NB4 (cell line): ENCODE measurements at regions not wholly inside any gene's neighbourhood (a gene's known extent, or its start where the extent isn't known, plus 50 kb on each side); places are given as distances from the start of the nearest gene placed in this dataset.

Experiments used
- DNase-seq: peaks from one replicate; pipeline ENCODE4 v3.0.0; 2010; ENCODE audit warnings: low read depth
- H3K4me3 ChIP-seq: one replicate; pipeline ENCODE4 v1.5.1; 2011; ENCODE audit warnings: mild to moderate bottlenecking, low read depth, low read length, moderate library complexity
- MYC ChIP-seq: IDR thresholded peaks from 2 replicates; pipeline ENCODE4 v1.6.1; 2011; ENCODE audit warnings: low read depth, low read length
- POLR2A ChIP-seq: IDR thresholded peaks from 2 replicates; pipeline ENCODE4 v1.6.1; 2011; ENCODE audit warnings: mild to moderate bottlenecking; ENCODE audit not compliant: insufficient read length; ENCODE audit errors: extremely low read depth
- TF ChIP-seq, protein P1 (sequence below): IDR thresholded peaks from one replicate; pipeline ENCODE4 v1.5.1; 2012; ENCODE audit warnings: low read depth, low read length
- TF ChIP-seq, protein P2 (sequence below): IDR thresholded peaks from 2 replicates; pipeline ENCODE4 v1.6.1; 2011; ENCODE audit warnings: low read depth, low read length

DNA sequence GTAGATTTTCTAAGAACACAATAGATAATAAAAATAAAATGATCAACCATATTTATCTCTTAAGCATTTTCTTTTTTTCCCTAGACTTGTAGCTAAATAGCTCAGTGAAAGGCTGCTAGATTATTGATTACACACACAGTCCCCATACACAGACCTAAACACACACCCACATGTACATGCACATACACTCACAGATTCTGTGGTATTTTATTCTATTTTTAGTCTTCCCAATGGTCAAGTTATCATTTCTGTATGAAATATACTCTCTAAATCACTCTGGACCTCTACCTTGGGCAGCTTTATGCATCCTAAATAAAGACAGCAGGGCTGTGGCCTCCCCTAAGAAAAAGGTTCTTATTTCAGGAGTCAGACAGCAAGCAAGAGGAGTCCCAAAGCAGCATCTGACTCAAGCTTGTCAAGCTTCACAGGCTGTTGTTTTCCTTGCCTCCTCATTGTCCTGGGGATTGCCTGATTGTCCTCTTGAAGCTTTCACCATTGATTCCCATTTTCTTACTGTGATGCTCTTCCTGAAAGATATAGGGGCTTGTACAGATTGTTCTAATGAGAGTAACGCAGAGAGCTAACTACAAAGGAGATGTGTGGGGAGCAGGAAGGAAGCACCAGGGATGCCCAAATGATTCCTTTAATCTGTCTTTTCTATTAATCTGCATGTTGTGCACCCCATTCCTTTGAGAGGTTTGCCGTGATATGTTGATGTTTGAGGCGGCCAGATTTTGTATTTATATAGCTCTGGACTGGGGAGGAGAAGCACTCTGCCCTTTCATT, 986.5 kb downstream of the PCDH17 start:
- no peak for TF ChIP-seq MYC
- no peak for TF ChIP-seq POLR2A
- TF ChIP-seq, protein P1, sequence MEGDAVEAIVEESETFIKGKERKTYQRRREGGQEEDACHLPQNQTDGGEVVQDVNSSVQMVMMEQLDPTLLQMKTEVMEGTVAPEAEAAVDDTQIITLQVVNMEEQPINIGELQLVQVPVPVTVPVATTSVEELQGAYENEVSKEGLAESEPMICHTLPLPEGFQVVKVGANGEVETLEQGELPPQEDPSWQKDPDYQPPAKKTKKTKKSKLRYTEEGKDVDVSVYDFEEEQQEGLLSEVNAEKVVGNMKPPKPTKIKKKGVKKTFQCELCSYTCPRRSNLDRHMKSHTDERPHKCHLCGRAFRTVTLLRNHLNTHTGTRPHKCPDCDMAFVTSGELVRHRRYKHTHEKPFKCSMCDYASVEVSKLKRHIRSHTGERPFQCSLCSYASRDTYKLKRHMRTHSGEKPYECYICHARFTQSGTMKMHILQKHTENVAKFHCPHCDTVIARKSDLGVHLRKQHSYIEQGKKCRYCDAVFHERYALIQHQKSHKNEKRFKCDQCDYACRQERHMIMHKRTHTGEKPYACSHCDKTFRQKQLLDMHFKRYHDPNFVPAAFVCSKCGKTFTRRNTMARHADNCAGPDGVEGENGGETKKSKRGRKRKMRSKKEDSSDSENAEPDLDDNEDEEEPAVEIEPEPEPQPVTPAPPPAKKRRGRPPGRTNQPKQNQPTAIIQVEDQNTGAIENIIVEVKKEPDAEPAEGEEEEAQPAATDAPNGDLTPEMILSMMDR, result no peak
- TF ChIP-seq, protein P2, sequence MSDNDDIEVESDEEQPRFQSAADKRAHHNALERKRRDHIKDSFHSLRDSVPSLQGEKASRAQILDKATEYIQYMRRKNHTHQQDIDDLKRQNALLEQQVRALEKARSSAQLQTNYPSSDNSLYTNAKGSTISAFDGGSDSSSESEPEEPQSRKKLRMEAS, result no peak
- DNase-seq, result no peak
- H3K4me3 ChIP-seq, result no peak overlapping the region

DNA sequence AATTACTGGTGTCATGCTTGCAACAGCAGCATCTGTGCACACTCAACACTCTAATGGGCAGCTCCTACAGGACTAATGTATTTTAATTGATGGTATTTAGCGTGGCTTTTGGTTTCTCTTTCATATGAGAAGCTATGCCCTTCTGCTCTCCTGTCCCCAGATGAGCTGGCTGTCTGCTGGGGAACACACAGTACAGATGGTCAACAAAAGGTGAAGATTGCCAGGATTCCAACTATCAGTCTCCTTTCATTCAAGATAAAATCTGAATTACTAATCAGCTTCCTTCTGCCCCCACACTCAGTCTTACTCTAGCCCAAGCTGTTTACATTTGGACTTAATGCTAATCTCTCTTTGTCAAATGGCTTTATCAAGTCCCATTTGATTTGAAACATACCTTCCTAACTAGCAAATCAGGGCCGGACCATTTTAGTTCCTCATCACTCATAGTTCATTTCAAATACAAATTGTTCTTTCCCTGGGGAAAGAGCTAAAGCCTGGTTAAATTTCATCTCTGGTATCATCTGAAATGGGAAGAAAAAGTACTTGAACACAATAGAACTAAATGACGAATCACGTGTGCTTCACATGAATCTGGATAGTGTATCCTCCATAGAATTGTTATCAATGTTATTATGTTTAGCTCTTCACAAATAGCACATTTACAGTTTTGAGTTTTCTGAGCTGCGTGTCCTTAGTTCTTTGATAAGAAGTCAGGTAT, 988.0 kb downstream of the PCDH17 start:
- no peak for DNase-seq

DNA sequence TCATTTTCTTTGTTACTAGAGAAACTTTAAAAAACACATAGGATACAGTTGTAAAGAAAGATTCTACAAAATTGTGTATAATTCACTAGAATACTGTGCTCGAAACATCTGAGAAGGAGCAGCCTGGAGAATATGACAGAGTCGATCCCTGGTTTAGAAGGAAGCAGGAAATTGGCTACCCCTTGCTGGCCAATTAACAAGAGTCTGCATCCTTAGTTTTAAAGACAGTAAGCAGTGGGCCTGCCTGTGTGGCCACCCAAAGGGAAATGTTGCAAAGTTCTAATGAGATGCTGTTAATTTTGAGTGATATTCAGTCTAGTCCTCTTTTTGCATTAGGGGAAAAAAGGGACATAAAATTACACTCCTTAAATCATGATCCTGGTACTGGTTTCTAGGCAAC, 988.6 kb downstream of the PCDH17 start:
- H3K4me3 ChIP-seq, result no peak overlapping the region
- TF ChIP-seq, protein P2, result no peak
- no peak for TF ChIP-seq MYC
- TF ChIP-seq POLR2A, result no peak
- TF ChIP-seq, protein P1, result no peak
- DNase-seq, result no peak

More for the DNA sequence above, 988.0 kb downstream of the PCDH17 start:
- TF ChIP-seq, protein P2, result no peak
- TF ChIP-seq, protein P1, result no peak
- TF ChIP-seq POLR2A, result no peak
- no peak overlapping the region for H3K4me3 ChIP-seq

DNA sequence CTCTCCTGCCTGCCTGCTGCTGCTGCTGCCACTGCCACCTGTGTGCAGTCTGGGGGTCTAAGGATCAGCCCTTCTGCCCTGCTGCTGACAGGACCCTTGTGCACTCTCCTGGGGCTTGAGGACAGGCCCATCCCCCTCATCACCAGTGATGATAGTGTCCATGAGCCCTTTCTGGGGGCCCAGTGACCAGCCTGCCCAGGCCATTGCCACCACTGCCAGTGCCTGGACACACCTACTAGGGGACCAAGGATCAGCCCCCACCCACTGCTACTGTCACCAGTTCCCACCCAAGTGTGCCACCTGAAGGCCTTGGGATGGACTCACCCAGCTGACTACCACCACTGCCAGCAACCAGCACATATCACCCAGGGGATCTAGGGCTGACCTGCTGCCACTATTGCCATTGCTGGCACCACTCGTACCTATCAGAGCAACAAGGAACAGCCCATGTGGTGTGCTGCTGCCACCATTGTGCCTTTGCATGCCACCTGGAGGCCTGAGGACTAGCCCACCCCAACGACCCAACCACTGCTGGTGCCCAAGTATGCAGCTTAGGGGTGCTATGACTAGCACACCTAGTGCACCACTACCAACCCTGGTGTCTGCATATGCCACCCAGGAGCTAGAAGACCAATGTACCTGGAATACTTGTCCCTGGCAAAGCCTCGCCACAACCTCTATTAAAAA, 994.3 kb downstream of the PCDH17 start:
- TF ChIP-seq POLR2A (no peak), MYC (no peak)
- TF ChIP-seq, protein P1, result no peak
- TF ChIP-seq, protein P2, result no peak

DNA sequence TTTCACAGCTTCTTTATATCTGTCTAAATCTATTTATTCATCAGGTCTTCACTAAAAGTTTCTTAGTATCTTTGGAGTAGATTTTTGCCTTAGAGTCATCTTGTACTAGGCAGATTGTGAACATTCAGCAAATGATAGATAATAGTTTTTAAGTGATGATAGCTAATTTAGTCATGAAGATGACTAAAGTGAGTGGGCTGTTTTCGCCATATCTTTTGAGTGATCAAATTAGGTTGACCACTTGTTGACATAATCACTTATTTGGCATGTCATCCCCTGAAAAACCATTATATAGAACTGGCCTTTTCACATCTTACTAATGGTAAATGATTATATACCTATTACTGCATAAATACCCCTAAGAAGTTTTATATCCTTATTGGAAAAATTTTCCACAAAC, 999.2 kb downstream of the PCDH17 start:
- TF ChIP-seq, protein P2, result no peak
- TF ChIP-seq MYC (no peak), POLR2A (no peak)
- TF ChIP-seq, protein P1, result no peak
- no peak for DNase-seq
- H3K4me3 ChIP-seq, result no peak overlapping the region

More for the DNA sequence above, 994.3 kb downstream of the PCDH17 start:
- DNase-seq, result no peak
- H3K4me3 ChIP-seq, result no peak overlapping the region
